Adrenal gland (tissue), 9 donors: ENCODE measurements at regions not wholly inside any gene's neighbourhood (a gene's known extent, or its start where the extent isn't known, plus 50 kb on each side); places are given as distances from the start of the nearest gene placed in this dataset.

Experiments used
- DNase-seq, 7 donors: peaks; one replicate each; pipeline ENCODE4 v3.0.0-alpha.2; 2019 to 2020
- H3K27ac ChIP-seq, 5 donors: fragments of 200-600 bp; sonication (generic) in 4 of 5; 1 replicate in 3 of 5; 2 replicates in 2 of 5; pipeline versions ENCODE4 v1.5.1 to v1.8.0; 2016 to 2020; ENCODE audit warnings: mild to moderate bottlenecking in 1 of 5
- H3K27me3 ChIP-seq: fragments of 200-600 bp; 2 replicates; pipeline ENCODE4 v1.8.0; 2021
- H3K36me3 ChIP-seq, 2 donors: fragments of 200-600 bp; replicated peaks in 1 of 2; 1 replicate in 1 of 2; 2 replicates in 1 of 2; pipeline versions ENCODE4 v1.5.1 to v1.8.0; 2018 to 2022
- H3K4me1 ChIP-seq, 2 donors: fragments of 200-600 bp; replicated peaks in 1 of 2; 1 replicate in 1 of 2; 2 replicates in 1 of 2; pipeline versions ENCODE4 v1.5.1 to v1.8.0; 2018 to 2021
- H3K4me3 ChIP-seq, 4 donors: fragments of 200-600 bp; sonication (generic) in 3 of 4; one replicate each; pipeline ENCODE4 v1.5.1; 2016 to 2018
- H3K9me3 ChIP-seq, 3 donors: fragments of 200-600 bp; sonication (generic) in 1 of 3; replicated peaks in 1 of 3; 1 replicate in 2 of 3; 2 replicates in 1 of 3; pipeline versions ENCODE4 v1.5.1 to v1.8.0; 2016 to 2021
- CTCF ChIP-seq, 6 experiments: fragments of 450-650 bp in 4 of 6; fragments of 200-600 bp in 2 of 6; sonication (generic) in 1 of 6; IDR thresholded peaks; 1 replicate in 5 of 6; 2 replicates in 1 of 6; pipeline versions ENCODE4 v1.5.1 to v1.8.0; 2016 to 2021; ENCODE audit warnings: antibody characterized with exemption in 6 of 6, mild to moderate bottlenecking in 2 of 6, moderate library complexity in 1 of 6
- POLR2A ChIP-seq, 2 donors: fragments of 450-650 bp; IDR thresholded peaks; one replicate each; pipeline ENCODE4 v1.6.1; 2017; ENCODE audit warnings: antibody characterized with exemption in 2 of 2, mild to moderate bottlenecking in 2 of 2, moderate library complexity in 1 of 2
- WGBS, 4 donors: extraction: QIAGEN DNeasy Blood & Tissue Kit in 2 of 4; methylation state at CpG; one replicate each; pipeline versions ENCODE4 v1.1.5 to v1.1.7; 2013 to 2017; 5-methylcytosine and 5-hydroxymethylcytosine counted together
- intact Hi-C, 2 donors: fragments of 100-400 bp; cut with DNase I; formaldehyde crosslinking; loops; one replicate each; pipeline versions ENCODE4 v1.14.1 to v1.15.0; 2022 to 2023
- donor health status: healthy with polysubstance abuse.
- donor health status: Bipolar disorder and iron deficiency.
- donor health status: DM: yes; HTN: yes; CAD: no.
- donor health status: DM: no; HTN: no; CAD: no.
- donor health status: DM: no; HTN: no; CAD: no.

GRCh38 chr17:73698966-73699365 lies 54.7 kb upstream of the SDK2 start:
- 67 to 79% (median 73%) methylated on average over 4 to 5 of the region's 5 CpGs for WGBS, 4 donors
- H3K4me1 ChIP-seq: no peaks in the 10 kb centered on the region
- H3K9me3 ChIP-seq: no peaks in the 10 kb centered on the region
- no peak overlapping the region for H3K27ac ChIP-seq
- TF ChIP-seq POLR2A (IDR thresholded peaks at IDR 0.05) (no peak), CTCF (IDR thresholded peaks at IDR 0.05) (no peak)
- intact Hi-C loops: no loop called here
- H3K36me3 ChIP-seq: no peaks in the 10 kb centered on the region
- no peaks in the 10 kb centered on the region for H3K27me3 ChIP-seq
- H3K4me3 ChIP-seq: no peak overlapping the region
- DNase-seq: peak in 2 of 7 donors; percentile 1 to 17

- 78 to 88% (median 82%) methylated on average over 8 of the region's 8 CpGs for WGBS, 4 donors
- Histone ChIP-seq H3K36me3 (no peaks in the 10 kb centered on the region), H3K4me1 (no peaks in the 10 kb centered on the region), H3K27ac (no peak overlapping the region), H3K27me3 (no peaks in the 10 kb centered on the region), H3K4me3 (no peak overlapping the region), H3K9me3 (no peaks in the 10 kb centered on the region)
- no peak for TF ChIP-seq POLR2A (IDR thresholded peaks at IDR 0.05)
- DNase-seq: no peak
- intact Hi-C loops: no loop called here
These were observed 57.5 kb upstream of the SDK2 start for GRCh38 chr17:73701701-73702100.

GRCh38 chr17:73703192-73703591 lies 58.9 kb upstream of the SDK2 start:
- no peaks in the 10 kb centered on the region for H3K4me1 ChIP-seq
- no peak for DNase-seq
- intact Hi-C loops: no loop called here
- H3K9me3 ChIP-seq: no peaks in the 10 kb centered on the region
- H3K4me3 ChIP-seq: no peak overlapping the region
- WGBS, 4 donors: 60 to 87% (median 84%) methylated on average over 3 to 5 of the region's 5 CpGs
- TF ChIP-seq CTCF (IDR thresholded peaks at IDR 0.05) (no peak), POLR2A (IDR thresholded peaks at IDR 0.05) (no peak)
- H3K36me3 ChIP-seq: no peaks in the 10 kb centered on the region
- H3K27me3 ChIP-seq: no peaks in the 10 kb centered on the region
- no peak overlapping the region for H3K27ac ChIP-seq

GRCh38 chr17:73703917-73704316 lies 59.7 kb upstream of the SDK2 start:
- Histone ChIP-seq H3K27me3 (no peaks in the 10 kb centered on the region), H3K9me3 (no peaks in the 10 kb centered on the region), H3K27ac (no peak overlapping the region), H3K36me3 (no peaks in the 10 kb centered on the region), H3K4me1 (no peaks in the 10 kb centered on the region), H3K4me3 (no peak overlapping the region)
- no peak for DNase-seq
- WGBS, 4 donors: 46 to 65% (median 56%) methylated on average over 2 of the region's 2 CpGs
- intact Hi-C loops: no loop called here
- TF ChIP-seq POLR2A (IDR thresholded peaks at IDR 0.05) (no peak), CTCF (IDR thresholded peaks at IDR 0.05) (no peak)

GRCh38 chr17:73705594-73705993 lies 61.3 kb upstream of the SDK2 start:
- Histone ChIP-seq H3K27ac (no peak overlapping the region), H3K4me1 (no peaks in the 10 kb centered on the region), H3K4me3 (no peak overlapping the region), H3K9me3 (no peaks in the 10 kb centered on the region), H3K36me3 (no peaks in the 10 kb centered on the region), H3K27me3 (no peaks in the 10 kb centered on the region)
- no peak for TF ChIP-seq CTCF (IDR thresholded peaks at IDR 0.05)
- peak; percentile 48 to 89 (median 59) for DNase-seq
- WGBS, 4 donors: 31 to 35% (median 34%) methylated on average over 6 to 7 of the region's 7 CpGs
- intact Hi-C loops: no loop called here
